Panc1 (cell line): ENCODE measurements at regions not wholly inside any gene's neighbourhood (a gene's known extent, or its start where the extent isn't known, plus 50 kb on each side); places are given as distances from the start of the nearest gene placed in this dataset.

ENCODE experiments used
- ATAC-seq: fragments of 200-7000 bp; cut with Tn5 transposase; 2 replicates; pipeline ENCODE4 v1.9.1; 2020; ENCODE audit warnings: mild to moderate bottlenecking, moderate library complexity
- BruUV-seq: library from RNA; stranded (reverse); fragments of 400-500 nt; replicated peaks from 2 replicates; lab custom pipeline; 2021; lab: Mats Ljungman, UMichigan
- CTCF ChIA-PET: fragments of 300-600 bp; sonication (Branson Sonifier 250); formaldehyde crosslinking; loops from one replicate; lab custom pipeline; 2022; ENCODE audit warnings: antibody characterized with exemption; lab: Charles Lee
- POLR2A ChIA-PET: fragments of 300-600 bp; sonication (Branson Sonifier 250); formaldehyde crosslinking; loops from one replicate; lab custom pipeline; 2022; ENCODE audit warnings: antibody characterized with exemption; lab: Charles Lee
- DNase-seq: peaks from one replicate; pipeline ENCODE4 v3.0.0-alpha.2; 2010; ENCODE audit warnings: low read depth, low spot score
- H3K27ac ChIP-seq: 2 replicates; pipeline ENCODE4 v1.5.1; 2011; ENCODE audit warnings: mild to moderate bottlenecking, low read length, inconsistent platforms
- H3K27me3 ChIP-seq: fragments of 200-500 bp; sonication (Bioruptor generic); 2 replicates; pipeline ENCODE4 v1.6.0; 2014; ENCODE audit warnings: low read length, inconsistent platforms; ENCODE audit not compliant: control insufficient read depth, insufficient read depth
- H3K36me3 ChIP-seq: fragments of 200-500 bp; sonication (Bioruptor generic); 2 replicates; pipeline ENCODE4 v1.5.1; 2014; ENCODE audit warnings: inconsistent platforms, mild to moderate bottlenecking, low read length, moderate library complexity; ENCODE audit not compliant: control insufficient read depth, insufficient read depth
- H3K4me1 ChIP-seq: 2 replicates; pipeline ENCODE4 v1.5.1; 2011; ENCODE audit warnings: inconsistent platforms, mild to moderate bottlenecking, low read length, moderate library complexity; ENCODE audit not compliant: control insufficient read depth, insufficient read depth
- H3K4me3 ChIP-seq, 2 experiments: 2 replicates each; pipeline ENCODE4 v1.5.1; 2011 to 2012; ENCODE audit warnings: low read depth in 2 of 2, low read length in 2 of 2, mild to moderate bottlenecking in 2 of 2, inconsistent platforms in 1 of 2, moderate library complexity in 1 of 2
- H3K9me3 ChIP-seq: fragments of 200-500 bp; sonication (Bioruptor generic); 2 replicates; pipeline ENCODE4 v1.5.1; 2014; ENCODE audit warnings: low read depth, mild to moderate bottlenecking, inconsistent platforms, low read length, moderate library complexity; ENCODE audit not compliant: control insufficient read depth, insufficient read depth
- CTCF ChIP-seq: fragments of 450-650 bp; IDR thresholded peaks from 2 replicates; pipeline ENCODE4 v1.5.1; 2017; ENCODE audit warnings: mild to moderate bottlenecking
- POLR2AphosphoS5 ChIP-seq: IDR thresholded peaks from 2 replicates; pipeline ENCODE4 v1.6.1; 2012; ENCODE audit warnings: mild to moderate bottlenecking, low read depth, low read length, moderate library complexity
- REST ChIP-seq, 2 experiments: IDR thresholded peaks; 2 replicates each; pipeline ENCODE4 v1.6.1; 2011 to 2012; ENCODE audit warnings: low read depth in 2 of 2, control low read depth in 1 of 2, low read length in 1 of 2, mild to moderate bottlenecking in 1 of 2, moderate library complexity in 1 of 2; ENCODE audit not compliant: insufficient read depth in 1 of 2
- SIN3A ChIP-seq: IDR thresholded peaks from 2 replicates; pipeline ENCODE4 v1.6.1; 2012; ENCODE audit warnings: low read depth, mild to moderate bottlenecking, low read length, moderate library complexity, borderline replicate concordance; ENCODE audit not compliant: insufficient read depth
- TCF7L2 ChIP-seq: IDR thresholded peaks from 2 replicates; pipeline ENCODE4 v1.6.1; 2011; ENCODE audit warnings: mild to moderate bottlenecking, low read depth, low read length, inconsistent platforms
- in situ Hi-C: cut with HindIII; loops from 2 replicates; pipeline ENCODE4 v1.10.0; 2016; ENCODE audit warnings: low sequenced_read_pairs, low pct_unique_long_range_greater_than_20kb
- intact Hi-C: fragments of 100-400 bp; cut with micrococcal nuclease; formaldehyde crosslinking; loops from one replicate; pipeline ENCODE4 v1.10.0; 2022; ENCODE audit not compliant: unreplicated experiment

- CTCF ChIA-PET: no interaction called here
- Histone ChIP-seq H3K4me3 (no peak overlapping the region), H3K27ac (no peak overlapping the region), H3K4me1 (no peaks in the 10 kb centered on the region; the same call in 1 of the 2 replicates), H3K36me3 (no peaks in the 10 kb centered on the region), H3K9me3 (no peaks in the 10 kb centered on the region), H3K27me3 (no peaks in the 10 kb centered on the region)
- in situ Hi-C loops: no loop called here
- POLR2A ChIA-PET: no interaction called here
- DNase-seq (no peak), ATAC-seq (no peak)
- no TSS peak for BruUV-seq
- TF ChIP-seq SIN3A: no peak
- no peak for TF ChIP-seq TCF7L2
- no peak for TF ChIP-seq CTCF
- no peak for TF ChIP-seq REST (IDR thresholded peaks at IDR 0.05; ENCODE audit: insufficient read depth in 1 of 2, low read depth in 2 of 2, low read length in 1 of 2)
- no peak for TF ChIP-seq POLR2AphosphoS5
- intact Hi-C loops: no loop called here
Observed at GRCh38 chr13:99689955-99690354, 188.7 kb downstream of the TM9SF2 start.

GRCh38 chr13:99688776-99689175, 187.5 kb downstream of the TM9SF2 start:
- intact Hi-C loops: no loop called here
- POLR2A ChIA-PET: no interaction called here
- H3K27ac ChIP-seq: no peak overlapping the region

More at GRCh38 chr13:99688776-99689175, 187.5 kb downstream of the TM9SF2 start:
- no peaks in the 10 kb centered on the region for H3K27me3 ChIP-seq
- H3K4me3 ChIP-seq: no peak overlapping the region
- in situ Hi-C loops: no loop called here
- no peak for DNase-seq
- no peaks in the 10 kb centered on the region; the same call in 1 of the 2 replicates for H3K4me1 ChIP-seq
- TF ChIP-seq CTCF: no peak
- no peak for TF ChIP-seq TCF7L2
- TF ChIP-seq REST (IDR thresholded peaks at IDR 0.05; ENCODE audit: insufficient read depth in 1 of 2, low read depth in 2 of 2, low read length in 1 of 2): no peak
- no peak for TF ChIP-seq SIN3A
- no peak for TF ChIP-seq POLR2AphosphoS5
- H3K9me3 ChIP-seq: no peaks in the 10 kb centered on the region
- no peaks in the 10 kb centered on the region for H3K36me3 ChIP-seq
- ATAC-seq: no peak
- BruUV-seq: no TSS peak
- CTCF ChIA-PET: no interaction called here
